Tibial nerve (tissue), 4 donors: ENCODE measurements at regions not wholly inside any gene's neighbourhood (a gene's known extent, or its start where the extent isn't known, plus 50 kb on each side); places are given as distances from the start of the nearest gene placed in this dataset.
"Not testable (repeated sequence)": the region's sequence is repeated elsewhere in the genome, so short reads cannot be mapped to it uniquely, and the experiment has no call there.

Experiments used
- DNase-seq, 2 donors: peaks; one replicate each; pipeline ENCODE4 v3.0.0-alpha.2; 2019; ENCODE audit warnings: low spot score in 2 of 2
- H3K27ac ChIP-seq, 4 donors: fragments of 200-600 bp; sonication (generic) in 3 of 4; one replicate each; pipeline ENCODE4 v1.5.1; 2017 to 2019; ENCODE audit warnings: mild to moderate bottlenecking in 1 of 4
- H3K27me3 ChIP-seq, 2 donors: fragments of 200-600 bp; sonication (generic) in 1 of 2; one replicate each; pipeline versions ENCODE4 v1.5.1 to v1.6.0; 2017 to 2019
- H3K36me3 ChIP-seq, 3 donors: fragments of 200-600 bp; sonication (generic); one replicate each; pipeline ENCODE4 v1.5.1; 2018 to 2019
- H3K4me1 ChIP-seq, 4 donors: fragments of 200-600 bp; sonication (generic) in 3 of 4; one replicate each; pipeline ENCODE4 v1.5.1; 2017 to 2019
- H3K4me3 ChIP-seq, 4 donors: fragments of 200-600 bp; sonication (generic) in 3 of 4; one replicate each; pipeline ENCODE4 v1.5.1; 2017 to 2019; ENCODE audit warnings: mild to moderate bottlenecking in 1 of 4, moderate library complexity in 1 of 4
- H3K9me3 ChIP-seq, 4 donors: fragments of 200-600 bp; sonication (generic) in 3 of 4; one replicate each; pipeline ENCODE4 v1.5.1; 2017 to 2019
- EP300 ChIP-seq, 2 donors: sonication (generic); formaldehyde crosslinking; IDR thresholded peaks; one replicate each; pipeline ENCODE4 v1.6.1; 2017; ENCODE audit warnings: antibody characterized with exemption in 2 of 2, mild to moderate bottlenecking in 1 of 2
- POLR2A ChIP-seq, 2 donors: fragments of 450-650 bp; IDR thresholded peaks; one replicate each; pipeline ENCODE4 v1.6.1; 2017; ENCODE audit warnings: antibody characterized with exemption in 2 of 2, mild to moderate bottlenecking in 2 of 2, moderate library complexity in 2 of 2
- WGBS, 2 donors: methylation state at CpG; one replicate each; pipeline ENCODE4 v1.1.5; 2018; 5-methylcytosine and 5-hydroxymethylcytosine counted together
- TF ChIP-seq, protein P1 (sequence below), 5 experiments: fragments of 200-600 bp in 3 of 5; fragments of 450-650 bp in 2 of 5; sonication (generic) in 3 of 5; IDR thresholded peaks; one replicate each; pipeline ENCODE4 v1.5.1; 2016 to 2019; ENCODE audit warnings: antibody characterized with exemption in 5 of 5, mild to moderate bottlenecking in 3 of 5, moderate library complexity in 2 of 5

- no peaks in the 10 kb centered on the region for H3K9me3 ChIP-seq
- H3K4me1 ChIP-seq, result peaks cover 0 to 5% (median 0%) of the 10 kb centered on the region in 4 donors
- H3K27me3 ChIP-seq, result peaks cover 0 to 24% of the 10 kb centered on the region in 2 donors
- H3K4me3 ChIP-seq, result no peak overlapping the region
- H3K27ac ChIP-seq, result no peak overlapping the region
- TF ChIP-seq, protein P1, sequence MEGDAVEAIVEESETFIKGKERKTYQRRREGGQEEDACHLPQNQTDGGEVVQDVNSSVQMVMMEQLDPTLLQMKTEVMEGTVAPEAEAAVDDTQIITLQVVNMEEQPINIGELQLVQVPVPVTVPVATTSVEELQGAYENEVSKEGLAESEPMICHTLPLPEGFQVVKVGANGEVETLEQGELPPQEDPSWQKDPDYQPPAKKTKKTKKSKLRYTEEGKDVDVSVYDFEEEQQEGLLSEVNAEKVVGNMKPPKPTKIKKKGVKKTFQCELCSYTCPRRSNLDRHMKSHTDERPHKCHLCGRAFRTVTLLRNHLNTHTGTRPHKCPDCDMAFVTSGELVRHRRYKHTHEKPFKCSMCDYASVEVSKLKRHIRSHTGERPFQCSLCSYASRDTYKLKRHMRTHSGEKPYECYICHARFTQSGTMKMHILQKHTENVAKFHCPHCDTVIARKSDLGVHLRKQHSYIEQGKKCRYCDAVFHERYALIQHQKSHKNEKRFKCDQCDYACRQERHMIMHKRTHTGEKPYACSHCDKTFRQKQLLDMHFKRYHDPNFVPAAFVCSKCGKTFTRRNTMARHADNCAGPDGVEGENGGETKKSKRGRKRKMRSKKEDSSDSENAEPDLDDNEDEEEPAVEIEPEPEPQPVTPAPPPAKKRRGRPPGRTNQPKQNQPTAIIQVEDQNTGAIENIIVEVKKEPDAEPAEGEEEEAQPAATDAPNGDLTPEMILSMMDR (IDR thresholded peaks at IDR 0.05), result no peak
- TF ChIP-seq POLR2A (IDR thresholded peaks at IDR 0.05) (no peak), EP300 (IDR thresholded peaks at IDR 0.05) (no peak)
- no peaks in the 10 kb centered on the region for H3K36me3 ChIP-seq
- no peak for DNase-seq
- 59 to 65% methylated on average over 13 of the region's 13 CpGs for WGBS, 2 donors
Observed at GRCh38 chr1:25011943-25012638, 82.0 kb upstream of the RUNX3 start.

- peaks cover 0 to 13% (median 0%) of the 10 kb centered on the region in 4 donors for H3K4me1 ChIP-seq
- no peaks in the 10 kb centered on the region for H3K9me3 ChIP-seq
- 73 to 85% methylated on average over 4 of the region's 4 CpGs for WGBS, 2 donors
- TF ChIP-seq EP300 (IDR thresholded peaks at IDR 0.05), result no peak
- TF ChIP-seq, protein P1 (IDR thresholded peaks at IDR 0.05), result no peak
- TF ChIP-seq POLR2A (IDR thresholded peaks at IDR 0.05), result no peak
- no peak overlapping the region for H3K27ac ChIP-seq
- no peak overlapping the region for H3K4me3 ChIP-seq
- no peak for DNase-seq
- H3K27me3 ChIP-seq, result peaks cover 0 to 33% of the 10 kb centered on the region in 2 donors
- H3K36me3 ChIP-seq, result no peaks in the 10 kb centered on the region
Observed at GRCh38 chr1:25011275-25011674, 81.2 kb upstream of the RUNX3 start.

DNA sequence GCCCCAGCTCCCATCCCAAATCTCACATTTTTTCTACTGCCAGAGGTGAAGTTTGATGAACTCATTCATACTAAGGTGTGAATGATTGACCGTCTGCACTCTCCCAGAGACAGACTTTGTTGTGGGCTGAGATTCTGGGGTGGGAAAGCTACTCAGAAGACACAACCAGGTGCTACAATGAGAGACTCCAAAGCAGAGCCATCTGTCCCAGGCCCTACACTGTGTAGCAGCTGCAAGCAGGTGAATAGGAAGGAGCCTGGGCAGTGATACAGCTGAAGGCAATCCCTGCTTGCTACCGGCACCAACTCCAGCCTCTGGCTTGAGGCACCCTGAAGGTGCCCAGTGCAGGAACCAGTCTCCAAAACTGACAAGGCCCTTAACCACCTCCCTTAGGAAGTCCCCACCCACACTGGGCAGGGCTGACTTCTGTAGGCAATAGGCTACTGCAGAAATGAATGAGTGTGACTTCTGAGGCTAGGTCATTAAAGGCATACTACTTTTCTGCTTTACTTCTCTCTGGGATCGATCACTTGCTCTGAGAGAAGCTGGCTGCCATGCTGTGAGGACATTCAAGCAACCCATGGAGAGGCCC, 79.7 kb upstream of the RUNX3 start:
- Histone ChIP-seq H3K9me3 (no peaks in the 10 kb centered on the region), H3K27ac (no peak overlapping the region), H3K36me3 (no peaks in the 10 kb centered on the region), H3K4me1 (peaks cover 0 to 13% (median 0%) of the 10 kb centered on the region in 4 donors), H3K27me3 (peaks cover 0 to 45% of the 10 kb centered on the region in 2 donors), H3K4me3 (no peak overlapping the region)
- DNase-seq, result no peak
- 97 to 98% methylated on average over 2 to 3 of the region's 3 CpGs for WGBS, 2 donors
- TF ChIP-seq POLR2A (IDR thresholded peaks at IDR 0.05), result no peak

GRCh38 chr1:25008192-25008485, 78.1 kb upstream of the RUNX3 start:
- peaks cover 0 to 13% (median 0%) of the 10 kb centered on the region in 4 donors for H3K4me1 ChIP-seq
- DNase-seq, result no peak
- 56 to 69% methylated on average over 2 of the region's 2 CpGs for WGBS, 2 donors
- no peaks in the 10 kb centered on the region for H3K9me3 ChIP-seq
- H3K4me3 ChIP-seq, result no peak overlapping the region
- H3K27me3 ChIP-seq, result peaks cover 0 to 45% of the 10 kb centered on the region in 2 donors
- no peaks in the 10 kb centered on the region for H3K36me3 ChIP-seq
- TF ChIP-seq, protein P1 (IDR thresholded peaks at IDR 0.05), result no peak
- TF ChIP-seq POLR2A (IDR thresholded peaks at IDR 0.05) (no peak), EP300 (IDR thresholded peaks at IDR 0.05) (no peak)
- no peak overlapping the region for H3K27ac ChIP-seq

- not testable (repeated sequence) for H3K36me3 ChIP-seq
- 61 to 63% methylated on average over 18 of the region's 18 CpGs for WGBS, 2 donors
- H3K27me3 ChIP-seq, result peaks cover 0 to 45% of the 10 kb centered on the region in 2 donors
Observed at GRCh38 chr1:25007390-25008191, 77.5 kb upstream of the RUNX3 start.

GRCh38 chr1:25006770-25007169, 76.7 kb upstream of the RUNX3 start:
- no peak overlapping the region for H3K4me3 ChIP-seq
- DNase-seq, result peak; percentile 23 to 45
- no peaks in the 10 kb centered on the region for H3K36me3 ChIP-seq
- no peak overlapping the region for H3K27ac ChIP-seq
- peaks cover 0 to 13% (median 0%) of the 10 kb centered on the region in 4 donors for H3K4me1 ChIP-seq
- TF ChIP-seq EP300 (IDR thresholded peaks at IDR 0.05) (no peak), POLR2A (IDR thresholded peaks at IDR 0.05) (no peak)
- TF ChIP-seq, protein P1 (IDR thresholded peaks at IDR 0.05), result no peak
- WGBS, 2 donors, result 13 to 21% methylated on average over 12 of the region's 12 CpGs
- H3K27me3 ChIP-seq, result peaks cover 0 to 45% of the 10 kb centered on the region in 2 donors
- no peaks in the 10 kb centered on the region for H3K9me3 ChIP-seq

More at GRCh38 chr1:25007390-25008191, 77.5 kb upstream of the RUNX3 start:
- H3K27ac ChIP-seq, H3K9me3 ChIP-seq, H3K4me3 ChIP-seq, DNase-seq: not testable (repeated sequence)
- H3K4me1 ChIP-seq, result peaks cover 0 to 13% (median 0%) of the 10 kb centered on the region in 4 donors
